Neural cell (in vitro differentiated cells): ENCODE measurements at regions not wholly inside any gene's neighbourhood (a gene's known extent, or its start where the extent isn't known, plus 50 kb on each side); places are given as distances from the start of the nearest gene placed in this dataset.

ENCODE experiments used
- H2AFZ ChIP-seq: fragments of 200-600, 300-800 bp; sonication (generic), shearing (Covaris generic); 2 replicates; pipeline ENCODE4 v1.6.0; 2014; ENCODE audit warnings: low read depth, mild to moderate bottlenecking, antibody characterized with exemption, low read length, moderate library complexity
- H3F3A ChIP-seq: fragments of 200-600 bp; shearing (Covaris generic); 2 replicates; pipeline ENCODE4 v1.6.1; 2016; ENCODE audit warnings: mild to moderate bottlenecking, moderate library complexity, mixed read lengths, antibody characterized with exemption, low read length; ENCODE audit not compliant: insufficient read depth, poor library complexity, severe bottlenecking
- H3K27ac ChIP-seq: fragments of 200-600, 300-800 bp; sonication (generic), shearing (Covaris generic); 2 replicates; pipeline ENCODE4 v1.5.1; 2014; ENCODE audit warnings: mild to moderate bottlenecking, low read length, moderate library complexity
- H3K27me3 ChIP-seq: fragments of 300-800, 200-600 bp; sonication (generic), shearing (Covaris generic); 2 replicates; pipeline ENCODE4 v1.6.0; 2014; ENCODE audit warnings: mild to moderate bottlenecking, low read depth, low read length, moderate library complexity; ENCODE audit not compliant: insufficient read depth
- H3K36me3 ChIP-seq: fragments of 300-800, 200-600 bp; sonication (generic), shearing (Covaris generic); 2 replicates; pipeline ENCODE4 v1.5.1; 2014; ENCODE audit warnings: mild to moderate bottlenecking, antibody characterized with exemption, low read length, moderate library complexity; ENCODE audit not compliant: insufficient read depth
- H3K4me2 ChIP-seq: fragments of 300-800, 200-600 bp; sonication (generic), shearing (Covaris generic); 2 replicates; pipeline ENCODE4 v1.6.0; 2014; ENCODE audit warnings: mild to moderate bottlenecking, low read length
- H3K4me3 ChIP-seq: fragments of 300-800, 200-600 bp; sonication (generic), shearing (Covaris generic); 2 replicates; pipeline ENCODE4 v1.5.1; 2014; ENCODE audit warnings: mild to moderate bottlenecking, low read length, moderate library complexity
- H3K79me2 ChIP-seq: fragments of 200-600 bp; shearing (Covaris generic); replicated peaks from 2 replicates; pipeline ENCODE4 v1.6.0; 2014; ENCODE audit warnings: mild to moderate bottlenecking, low read length, moderate library complexity; ENCODE audit not compliant: insufficient read depth
- H3K9ac ChIP-seq: fragments of 300-800, 200-600 bp; sonication (generic), shearing (Covaris generic); 2 replicates; pipeline ENCODE4 v1.6.1; 2016; ENCODE audit warnings: mild to moderate bottlenecking, low read length, mixed read lengths
- H3K9me2 ChIP-seq: fragments of 200-600 bp; shearing (Covaris generic); 2 replicates; pipeline ENCODE4 v1.6.1; 2016; ENCODE audit warnings: mild to moderate bottlenecking, low read length, mixed read lengths; ENCODE audit not compliant: insufficient read depth
- H3K9me3 ChIP-seq: fragments of 200-600, 300-800 bp; sonication (generic), shearing (Covaris generic); 2 replicates; pipeline ENCODE4 v1.6.1; 2016; ENCODE audit warnings: mild to moderate bottlenecking, mixed run types, low read length, moderate library complexity, mixed read lengths
- H4K20me1 ChIP-seq: fragments of 200-600 bp; shearing (Covaris generic); 2 replicates; pipeline ENCODE4 v1.6.1; 2016; ENCODE audit warnings: mild to moderate bottlenecking, mixed run types; ENCODE audit not compliant: insufficient read depth
- EP300 ChIP-seq: fragments of 450-650 bp; conservative IDR thresholded peaks from 2 replicates; pipeline ENCODE4 v1.6.1; 2014; ENCODE audit warnings: antibody characterized with exemption, mild to moderate bottlenecking, moderate library complexity; ENCODE audit not compliant: poor library complexity, severe bottlenecking
- EZH2 ChIP-seq: fragments of 200-600, 300-800 bp; shearing (Covaris generic), sonication (generic); IDR thresholded peaks from 2 replicates; pipeline ENCODE4 v1.6.1; 2014; ENCODE audit warnings: antibody characterized with exemption, low read length, borderline replicate concordance, mild to moderate bottlenecking; ENCODE audit not compliant: insufficient read depth, poor library complexity, severe bottlenecking
- MXI1 ChIP-seq: fragments of 450-650 bp; conservative IDR thresholded peaks from 2 replicates; pipeline ENCODE4 v1.6.1; 2014; ENCODE audit warnings: antibody characterized with exemption, mild to moderate bottlenecking; ENCODE audit not compliant: poor library complexity, severe bottlenecking
- POLR2AphosphoS5 ChIP-seq: IDR thresholded peaks from 2 replicates; pipeline ENCODE4 v1.6.1; 2012
- RAD21 ChIP-seq: fragments of 450-650 bp; conservative IDR thresholded peaks from 2 replicates; pipeline ENCODE4 v1.6.1; 2014; ENCODE audit warnings: antibody characterized with exemption, mild to moderate bottlenecking, moderate library complexity
- REST ChIP-seq: IDR thresholded peaks from 2 replicates; pipeline ENCODE4 v1.6.1; 2012; ENCODE audit warnings: borderline replicate concordance
- SMC3 ChIP-seq: fragments of 450-650 bp; conservative IDR thresholded peaks from 2 replicates; pipeline ENCODE4 v1.6.1; 2014; ENCODE audit warnings: antibody characterized with exemption, mild to moderate bottlenecking, moderate library complexity; ENCODE audit not compliant: poor library complexity
- TAF1 ChIP-seq: IDR thresholded peaks from 2 replicates; pipeline ENCODE4 v1.6.1; 2012; ENCODE audit warnings: low read depth
- TF ChIP-seq, protein P1 (sequence below): fragments of 450-650 bp; IDR thresholded peaks from 2 replicates; pipeline ENCODE4 v1.5.1; 2014; ENCODE audit warnings: antibody characterized with exemption, mild to moderate bottlenecking, moderate library complexity; ENCODE audit not compliant: poor library complexity, severe bottlenecking

DNA sequence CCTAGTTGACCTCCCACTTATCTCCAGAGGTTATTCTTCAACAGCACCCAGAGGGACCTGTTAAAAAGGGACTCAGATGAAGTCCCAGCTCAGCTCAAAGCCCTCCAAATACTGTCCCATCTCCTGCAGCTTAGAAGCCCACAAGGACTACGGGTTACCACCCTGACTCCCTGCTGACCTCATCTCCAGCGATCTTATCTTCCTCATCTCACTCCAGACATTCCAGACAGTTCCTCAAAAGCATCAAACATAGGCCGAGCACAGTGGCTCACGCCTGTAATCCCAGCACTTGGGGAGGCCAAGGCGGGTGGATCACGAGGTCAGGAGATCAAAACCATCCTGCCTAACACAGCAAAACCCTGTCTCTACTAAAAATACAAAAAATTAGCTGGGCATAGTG lies 263.8 kb upstream of the TLE4 start:
- no peaks in the 10 kb centered on the region for H3K27me3 ChIP-seq
- H3K4me3 ChIP-seq: no peak overlapping the region
- no peak overlapping the region for H3K27ac ChIP-seq
- TF ChIP-seq EZH2 (no peak), SMC3 (no peak), MXI1 (no peak)
- H3K36me3 ChIP-seq: no peaks in the 10 kb centered on the region
- no peaks in the 10 kb centered on the region for H3K79me2 ChIP-seq
- H3K4me2 ChIP-seq: no peak overlapping the region
- H3F3A ChIP-seq: no peaks in the 10 kb centered on the region
- no peak overlapping the region for H3K9ac ChIP-seq
- no peaks in the 10 kb centered on the region for H3K9me2 ChIP-seq
- no peaks in the 10 kb centered on the region for H4K20me1 ChIP-seq
- H3K9me3 ChIP-seq: no peaks in the 10 kb centered on the region
- no peak overlapping the region for H2AFZ ChIP-seq

GRCh38 chr9:79312686-79313421 lies 258.9 kb upstream of the TLE4 start:
- Histone ChIP-seq H4K20me1 (no peaks in the 10 kb centered on the region), H3K9ac (no peak overlapping the region), H3F3A (no peaks in the 10 kb centered on the region), H3K9me3 (no peaks in the 10 kb centered on the region), H3K27me3 (no peaks in the 10 kb centered on the region), H3K9me2 (no peaks in the 10 kb centered on the region), H3K36me3 (no peaks in the 10 kb centered on the region), H3K27ac (no peak overlapping the region), H3K4me2 (no peak overlapping the region), H2AFZ (no peak overlapping the region), H3K4me3 (no peak overlapping the region), H3K79me2 (no peaks in the 10 kb centered on the region)
- TF ChIP-seq EP300: no peak
- no peak for TF ChIP-seq RAD21

- no peaks in the 10 kb centered on the region for H3K27me3 ChIP-seq
- H3K4me2 ChIP-seq: no peak overlapping the region
- H3K27ac ChIP-seq: no peak overlapping the region
- no peaks in the 10 kb centered on the region for H3F3A ChIP-seq
- no peaks in the 10 kb centered on the region for H3K9me3 ChIP-seq
- H3K9me2 ChIP-seq: no peaks in the 10 kb centered on the region
- no peaks in the 10 kb centered on the region for H4K20me1 ChIP-seq
- no peaks in the 10 kb centered on the region for H3K79me2 ChIP-seq
- no peak for TF ChIP-seq MXI1
- TF ChIP-seq, protein P1, sequence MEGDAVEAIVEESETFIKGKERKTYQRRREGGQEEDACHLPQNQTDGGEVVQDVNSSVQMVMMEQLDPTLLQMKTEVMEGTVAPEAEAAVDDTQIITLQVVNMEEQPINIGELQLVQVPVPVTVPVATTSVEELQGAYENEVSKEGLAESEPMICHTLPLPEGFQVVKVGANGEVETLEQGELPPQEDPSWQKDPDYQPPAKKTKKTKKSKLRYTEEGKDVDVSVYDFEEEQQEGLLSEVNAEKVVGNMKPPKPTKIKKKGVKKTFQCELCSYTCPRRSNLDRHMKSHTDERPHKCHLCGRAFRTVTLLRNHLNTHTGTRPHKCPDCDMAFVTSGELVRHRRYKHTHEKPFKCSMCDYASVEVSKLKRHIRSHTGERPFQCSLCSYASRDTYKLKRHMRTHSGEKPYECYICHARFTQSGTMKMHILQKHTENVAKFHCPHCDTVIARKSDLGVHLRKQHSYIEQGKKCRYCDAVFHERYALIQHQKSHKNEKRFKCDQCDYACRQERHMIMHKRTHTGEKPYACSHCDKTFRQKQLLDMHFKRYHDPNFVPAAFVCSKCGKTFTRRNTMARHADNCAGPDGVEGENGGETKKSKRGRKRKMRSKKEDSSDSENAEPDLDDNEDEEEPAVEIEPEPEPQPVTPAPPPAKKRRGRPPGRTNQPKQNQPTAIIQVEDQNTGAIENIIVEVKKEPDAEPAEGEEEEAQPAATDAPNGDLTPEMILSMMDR: no peak
- no peak for TF ChIP-seq SMC3
- no peak for TF ChIP-seq EZH2
- TF ChIP-seq EP300: no peak
- TF ChIP-seq REST: no peak
- TF ChIP-seq RAD21: no peak
- no peak for TF ChIP-seq TAF1
- TF ChIP-seq POLR2AphosphoS5: no peak
- H2AFZ ChIP-seq: no peak overlapping the region
- no peak overlapping the region for H3K4me3 ChIP-seq
- no peak overlapping the region for H3K9ac ChIP-seq
- no peaks in the 10 kb centered on the region for H3K36me3 ChIP-seq
Observed at GRCh38 chr9:79325501-79325900, 246.3 kb upstream of the TLE4 start.
